Neural crest cell (in vitro differentiated cells): ENCODE measurements at regions not wholly inside any gene's neighbourhood (a gene's known extent, or its start where the extent isn't known, plus 50 kb on each side); places are given as distances from the start of the nearest gene placed in this dataset.
"Not testable (repeated sequence)": the region's sequence is repeated elsewhere in the genome, so short reads cannot be mapped to it uniquely, and the experiment has no call there.

Experiments used
- DNase-seq: peaks from one replicate; pipeline ENCODE4 v3.0.0; 2021; ENCODE audit warnings: low read depth, mixed read lengths, low spot score
- H3K27ac Mint-ChIP-seq: one replicate; pipeline ENCODE4 v1.8.0; 2021; ENCODE audit warnings: mild to moderate bottlenecking, mixed read lengths; ENCODE audit not compliant: unreplicated experiment
- H3K27me3 Mint-ChIP-seq: 2 replicates; pipeline ENCODE4 v1.8.0; 2021; ENCODE audit warnings: low read depth, mild to moderate bottlenecking, mixed read lengths
- H3K36me3 Mint-ChIP-seq: 2 replicates; pipeline ENCODE4 v1.8.0; 2021; ENCODE audit warnings: low read depth, mild to moderate bottlenecking, mixed read lengths
- H3K4me1 Mint-ChIP-seq: 2 replicates; pipeline ENCODE4 v1.8.0; 2021; ENCODE audit warnings: mixed read lengths
- H3K4me3 Mint-ChIP-seq: one replicate; pipeline ENCODE4 v1.8.0; 2021; ENCODE audit warnings: mild to moderate bottlenecking, mixed read lengths
- H3K9me3 Mint-ChIP-seq: 2 replicates; pipeline ENCODE4 v1.8.0; 2021; ENCODE audit warnings: mixed read lengths
- TF ChIP-seq, protein P1 (sequence below): fragments of 200-600 bp; sonication (generic); conservative IDR thresholded peaks from 2 replicates; pipeline ENCODE4 v1.5.0; 2021; ENCODE audit warnings: antibody characterized with exemption, mild to moderate bottlenecking

DNA sequence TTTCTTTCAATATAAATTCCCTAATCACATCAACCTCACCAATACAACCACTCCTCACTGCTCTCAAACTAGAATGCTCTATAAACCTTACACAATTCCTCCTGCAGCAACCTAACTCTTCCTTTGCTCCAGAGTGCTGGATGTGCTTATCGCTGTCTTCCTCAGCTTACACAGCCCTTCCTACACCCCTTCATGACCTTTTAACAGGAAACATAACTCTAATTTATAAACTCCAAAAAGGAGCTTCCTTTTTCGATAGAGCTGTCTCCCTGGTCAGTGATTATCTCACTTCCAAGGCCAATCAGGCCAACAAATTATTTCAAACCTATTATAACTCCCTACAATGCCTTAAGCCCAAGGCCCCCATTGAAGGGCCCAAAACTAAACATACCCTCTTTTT is 78.8 kb downstream of the COQ2 start:
- DNase-seq: no peak
- H3K4me1 Mint-ChIP-seq: no peaks in the 10 kb centered on the region
- H3K36me3 Mint-ChIP-seq: no peaks in the 10 kb centered on the region
- no peak overlapping the region for H3K4me3 Mint-ChIP-seq
- TF ChIP-seq, protein P1, sequence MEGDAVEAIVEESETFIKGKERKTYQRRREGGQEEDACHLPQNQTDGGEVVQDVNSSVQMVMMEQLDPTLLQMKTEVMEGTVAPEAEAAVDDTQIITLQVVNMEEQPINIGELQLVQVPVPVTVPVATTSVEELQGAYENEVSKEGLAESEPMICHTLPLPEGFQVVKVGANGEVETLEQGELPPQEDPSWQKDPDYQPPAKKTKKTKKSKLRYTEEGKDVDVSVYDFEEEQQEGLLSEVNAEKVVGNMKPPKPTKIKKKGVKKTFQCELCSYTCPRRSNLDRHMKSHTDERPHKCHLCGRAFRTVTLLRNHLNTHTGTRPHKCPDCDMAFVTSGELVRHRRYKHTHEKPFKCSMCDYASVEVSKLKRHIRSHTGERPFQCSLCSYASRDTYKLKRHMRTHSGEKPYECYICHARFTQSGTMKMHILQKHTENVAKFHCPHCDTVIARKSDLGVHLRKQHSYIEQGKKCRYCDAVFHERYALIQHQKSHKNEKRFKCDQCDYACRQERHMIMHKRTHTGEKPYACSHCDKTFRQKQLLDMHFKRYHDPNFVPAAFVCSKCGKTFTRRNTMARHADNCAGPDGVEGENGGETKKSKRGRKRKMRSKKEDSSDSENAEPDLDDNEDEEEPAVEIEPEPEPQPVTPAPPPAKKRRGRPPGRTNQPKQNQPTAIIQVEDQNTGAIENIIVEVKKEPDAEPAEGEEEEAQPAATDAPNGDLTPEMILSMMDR: no peak
- no peak overlapping the region for H3K27ac Mint-ChIP-seq
- peaks cover 6% of the 10 kb centered on the region for H3K9me3 Mint-ChIP-seq
- H3K27me3 Mint-ChIP-seq: no peaks in the 10 kb centered on the region

DNA sequence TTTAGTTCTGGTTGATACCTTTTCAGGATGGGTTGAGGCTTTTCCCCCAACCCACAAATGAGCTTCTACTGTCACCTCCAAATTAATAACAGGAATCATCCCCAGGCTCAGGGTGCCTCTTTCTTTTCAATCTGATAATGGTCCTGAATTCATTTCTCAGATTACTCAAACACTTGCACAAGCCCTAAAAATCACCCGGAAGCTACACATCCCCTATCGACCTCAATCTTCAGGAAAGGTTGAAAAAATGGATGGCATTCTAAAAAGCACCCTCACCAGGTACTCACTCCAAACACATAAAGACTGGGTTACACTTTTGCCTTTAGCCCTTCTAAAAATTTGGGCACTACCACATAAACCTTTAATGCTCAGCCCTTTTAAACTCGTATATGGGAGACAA is 79.9 kb downstream of the COQ2 start:
- Mint-ChIP-seq H3K4me1 (no peaks in the 10 kb centered on the region), H3K36me3 (no peaks in the 10 kb centered on the region), H3K4me3 (no peak overlapping the region), H3K9me3 (peaks cover 6% of the 10 kb centered on the region), H3K27ac (no peak overlapping the region), H3K27me3 (no peaks in the 10 kb centered on the region)
- no peak for DNase-seq
- TF ChIP-seq, protein P1: no peak

DNA sequence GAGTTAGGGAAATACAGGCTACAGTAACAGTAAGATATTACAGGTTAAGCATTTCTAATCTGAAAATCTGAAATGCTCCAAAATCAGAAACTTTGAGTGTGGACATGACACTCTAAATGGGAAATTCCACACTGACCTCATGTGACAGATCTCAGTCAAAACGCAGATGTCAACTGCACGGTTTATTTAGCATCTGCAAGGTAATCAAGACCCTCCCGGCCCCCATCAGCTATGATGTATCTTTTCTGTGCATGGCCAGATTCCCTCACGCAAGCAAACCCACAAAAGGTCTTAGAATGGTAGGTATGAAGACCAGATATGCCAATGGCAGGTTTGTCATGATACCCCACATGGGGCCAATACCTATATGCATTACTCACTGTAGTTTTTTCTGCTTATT is 82.8 kb downstream of the COQ2 start:
- H3K27me3 Mint-ChIP-seq: no peaks in the 10 kb centered on the region
- H3K4me1 Mint-ChIP-seq: no peaks in the 10 kb centered on the region
- H3K9me3 Mint-ChIP-seq: no peaks in the 10 kb centered on the region
- no peak for DNase-seq
- H3K4me3 Mint-ChIP-seq: no peak overlapping the region
- TF ChIP-seq, protein P1: no peak
- no peak overlapping the region for H3K27ac Mint-ChIP-seq
- H3K36me3 Mint-ChIP-seq: no peaks in the 10 kb centered on the region

DNA sequence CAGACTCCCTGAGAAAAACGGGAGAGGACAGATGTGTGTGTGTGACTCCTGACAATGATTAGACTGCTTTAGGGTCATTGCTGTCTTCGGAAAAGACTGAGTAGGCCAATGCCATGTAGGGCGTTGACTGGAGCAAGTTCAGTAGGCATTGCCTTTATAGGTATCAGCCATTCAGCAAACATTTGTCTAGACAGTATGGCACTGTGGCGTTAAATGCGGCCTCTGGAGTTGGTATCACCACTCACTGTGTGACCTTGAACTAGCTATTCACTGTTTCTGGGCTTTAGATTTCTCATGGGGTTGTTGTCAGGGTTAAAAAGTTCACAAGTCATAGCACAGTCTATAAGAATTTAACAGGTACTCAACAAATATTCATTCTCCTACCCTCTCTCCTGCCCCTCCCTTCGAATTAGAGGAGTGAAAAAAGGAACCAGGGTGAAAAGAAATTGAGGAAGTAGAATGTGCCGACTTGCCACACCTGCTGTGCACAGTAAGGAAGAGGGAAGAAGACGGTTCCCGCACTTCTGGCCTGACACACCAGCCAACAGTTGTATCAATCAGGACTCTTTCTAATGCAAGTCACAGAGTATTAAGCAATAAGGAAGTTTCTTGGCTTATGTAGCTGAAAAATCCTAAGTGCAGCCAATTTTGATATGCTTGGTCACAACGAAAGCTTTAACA is 83.2 kb upstream of the PLAC8 start:
- Mint-ChIP-seq H3K4me3 (no peak overlapping the region), H3K27ac (no peak overlapping the region), H3K27me3 (no peaks in the 10 kb centered on the region), H3K4me1 (peaks cover under 1% of the 10 kb centered on the region), H3K36me3 (no peaks in the 10 kb centered on the region), H3K9me3 (no peaks in the 10 kb centered on the region)
- TF ChIP-seq, protein P1: no peak
- DNase-seq: no peak

DNA sequence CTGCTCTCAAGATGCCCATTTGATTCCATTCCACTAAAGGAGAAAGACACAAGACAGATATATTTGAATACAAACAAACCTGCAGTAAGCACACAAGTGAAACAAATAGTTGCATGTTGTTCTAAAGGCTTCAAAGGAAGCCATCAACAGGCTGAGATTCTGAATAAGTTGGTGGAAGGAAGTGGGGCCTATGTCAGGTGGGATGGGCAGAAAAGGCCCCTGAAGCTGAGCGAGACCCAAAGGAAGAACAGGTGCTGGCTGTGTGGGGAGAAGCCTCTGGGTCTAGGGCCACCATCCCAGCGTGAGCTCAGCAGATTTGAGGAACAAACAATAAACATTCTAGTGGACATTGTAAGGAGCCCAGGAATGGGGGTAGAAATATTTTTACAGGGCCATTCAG is 82.4 kb upstream of the PLAC8 start:
- no peak for DNase-seq
- H3K9me3 Mint-ChIP-seq: no peaks in the 10 kb centered on the region
- peaks cover 7% of the 10 kb centered on the region for H3K4me1 Mint-ChIP-seq
- H3K36me3 Mint-ChIP-seq: no peaks in the 10 kb centered on the region
- TF ChIP-seq, protein P1: no peak
- no peak overlapping the region for H3K4me3 Mint-ChIP-seq
- no peaks in the 10 kb centered on the region for H3K27me3 Mint-ChIP-seq
- no peak overlapping the region for H3K27ac Mint-ChIP-seq

DNA sequence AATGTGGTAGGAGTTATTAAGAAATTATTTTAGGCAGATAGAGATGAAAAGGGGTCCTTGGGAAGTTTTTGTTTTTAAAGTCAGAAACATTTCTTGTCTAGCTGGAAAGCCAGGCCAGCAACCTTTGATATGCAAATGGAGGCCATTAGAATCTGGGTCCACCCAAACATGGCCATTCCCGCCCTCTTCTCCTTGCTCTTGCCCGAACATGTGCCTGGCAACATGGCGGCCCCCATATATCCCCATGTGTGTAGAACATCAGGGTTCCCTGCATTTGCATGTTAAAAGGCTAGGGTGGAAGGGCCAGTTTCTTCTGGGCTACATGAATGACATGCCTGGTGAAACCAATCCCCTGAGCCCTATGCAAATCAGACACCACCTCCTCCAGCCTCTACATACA is 80.7 kb upstream of the PLAC8 start:
- DNase-seq: no peak
- no peaks in the 10 kb centered on the region for H3K9me3 Mint-ChIP-seq
- no peak overlapping the region for H3K27ac Mint-ChIP-seq
- peaks cover 12% of the 10 kb centered on the region for H3K4me1 Mint-ChIP-seq
- TF ChIP-seq, protein P1: no peak
- no peaks in the 10 kb centered on the region for H3K36me3 Mint-ChIP-seq
- no peak overlapping the region for H3K4me3 Mint-ChIP-seq
- no peaks in the 10 kb centered on the region for H3K27me3 Mint-ChIP-seq

DNA sequence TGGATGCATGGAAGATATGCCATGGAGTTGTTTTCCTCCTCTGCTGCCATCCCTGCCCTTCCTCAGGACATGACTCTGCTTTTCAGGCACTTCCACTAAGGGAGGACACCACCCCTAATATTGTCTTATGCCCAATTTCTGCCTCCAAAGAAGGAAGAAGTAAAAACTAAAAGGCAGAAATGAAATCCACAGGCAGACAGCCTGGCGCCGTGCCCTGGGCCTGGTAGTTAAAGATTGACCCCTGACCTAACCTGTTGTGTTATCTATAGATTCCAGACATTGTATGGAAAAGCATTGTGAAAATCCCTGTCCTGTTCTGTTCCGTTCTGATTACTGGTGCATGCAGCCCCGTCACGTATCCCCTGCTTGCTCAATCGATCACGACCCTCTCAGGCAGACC is 80.1 kb upstream of the PLAC8 start:
- not testable (repeated sequence) for H3K36me3 Mint-ChIP-seq, H3K27ac Mint-ChIP-seq, H3K9me3 Mint-ChIP-seq, H3K4me3 Mint-ChIP-seq, H3K27me3 Mint-ChIP-seq, DNase-seq
- peaks cover 19% of the 10 kb centered on the region for H3K4me1 Mint-ChIP-seq
